22Rv1 (cell line): ENCODE measurements at regions not wholly inside any gene's neighbourhood (a gene's known extent, or its start where the extent isn't known, plus 50 kb on each side); places are given as distances from the start of the nearest gene placed in this dataset.
"Not testable (repeated sequence)": the region's sequence is repeated elsewhere in the genome, so short reads cannot be mapped to it uniquely, and the experiment has no call there.

Source experiments
- ZFX ChIP-seq: fragments of 450-650 bp; IDR thresholded peaks from 2 replicates; pipeline ENCODE4 v1.6.1; 2017; ENCODE audit warnings: antibody characterized with exemption, borderline replicate concordance
- TF ChIP-seq, protein P1 (sequence below): fragments of 450-650 bp; IDR thresholded peaks from 2 replicates; pipeline ENCODE4 v1.5.1; 2017; ENCODE audit warnings: mild to moderate bottlenecking

DNA sequence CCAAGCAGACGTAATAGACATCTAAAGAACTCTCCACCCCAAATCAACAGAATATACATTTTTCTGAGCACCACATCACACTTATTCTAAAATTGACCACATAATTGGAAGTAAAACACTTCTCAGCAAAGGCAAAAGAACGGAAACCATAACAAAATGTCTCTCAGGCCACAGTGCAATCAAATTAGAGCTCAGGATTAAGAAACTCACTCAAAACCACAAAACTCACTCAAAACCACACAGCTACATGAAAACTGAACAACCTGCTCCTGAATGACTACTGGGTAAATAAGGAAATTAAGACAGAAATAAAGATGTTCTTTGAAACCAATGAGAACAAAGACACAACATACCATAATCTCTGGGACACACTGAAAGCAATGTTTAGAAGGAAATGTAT lies 1879.4 kb upstream of the CELF4 start:
- TF ChIP-seq, protein P1, sequence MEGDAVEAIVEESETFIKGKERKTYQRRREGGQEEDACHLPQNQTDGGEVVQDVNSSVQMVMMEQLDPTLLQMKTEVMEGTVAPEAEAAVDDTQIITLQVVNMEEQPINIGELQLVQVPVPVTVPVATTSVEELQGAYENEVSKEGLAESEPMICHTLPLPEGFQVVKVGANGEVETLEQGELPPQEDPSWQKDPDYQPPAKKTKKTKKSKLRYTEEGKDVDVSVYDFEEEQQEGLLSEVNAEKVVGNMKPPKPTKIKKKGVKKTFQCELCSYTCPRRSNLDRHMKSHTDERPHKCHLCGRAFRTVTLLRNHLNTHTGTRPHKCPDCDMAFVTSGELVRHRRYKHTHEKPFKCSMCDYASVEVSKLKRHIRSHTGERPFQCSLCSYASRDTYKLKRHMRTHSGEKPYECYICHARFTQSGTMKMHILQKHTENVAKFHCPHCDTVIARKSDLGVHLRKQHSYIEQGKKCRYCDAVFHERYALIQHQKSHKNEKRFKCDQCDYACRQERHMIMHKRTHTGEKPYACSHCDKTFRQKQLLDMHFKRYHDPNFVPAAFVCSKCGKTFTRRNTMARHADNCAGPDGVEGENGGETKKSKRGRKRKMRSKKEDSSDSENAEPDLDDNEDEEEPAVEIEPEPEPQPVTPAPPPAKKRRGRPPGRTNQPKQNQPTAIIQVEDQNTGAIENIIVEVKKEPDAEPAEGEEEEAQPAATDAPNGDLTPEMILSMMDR = not testable (repeated sequence)
- not testable (repeated sequence) for TF ChIP-seq ZFX
